ENCODE measurements at regions not wholly inside any gene's neighbourhood (a gene's known extent, or its start where the extent isn't known, plus 50 kb on each side); places are given as distances from the start of the nearest gene placed in this dataset.
A peak's percentile ranks its signal among the peaks of the same experiment; 100 is the strongest.

DNA sequence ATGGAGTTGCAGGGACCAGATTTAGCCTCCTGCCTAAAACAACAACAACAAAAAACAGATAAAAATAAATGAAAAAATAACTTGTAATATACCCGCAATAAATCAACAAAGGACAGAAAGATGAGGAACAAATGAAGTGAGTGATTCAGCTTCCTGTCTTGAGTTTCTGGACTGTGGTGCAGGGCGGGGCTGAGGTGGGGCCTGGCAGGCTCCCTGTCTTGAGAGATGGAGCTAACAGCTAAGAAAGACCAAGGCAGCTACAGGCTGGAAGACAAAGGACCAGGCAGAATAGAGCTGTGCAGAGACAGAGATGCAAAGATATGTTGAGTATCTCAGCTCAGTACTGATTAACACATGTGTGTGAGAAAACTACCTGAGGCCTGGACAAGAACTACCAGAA is 879.2 kb downstream of the AACS start:
- DNase-seq (ENCODE audit: low read depth in 4 of 4, low spot score in 2 of 4): no peak

DNA sequence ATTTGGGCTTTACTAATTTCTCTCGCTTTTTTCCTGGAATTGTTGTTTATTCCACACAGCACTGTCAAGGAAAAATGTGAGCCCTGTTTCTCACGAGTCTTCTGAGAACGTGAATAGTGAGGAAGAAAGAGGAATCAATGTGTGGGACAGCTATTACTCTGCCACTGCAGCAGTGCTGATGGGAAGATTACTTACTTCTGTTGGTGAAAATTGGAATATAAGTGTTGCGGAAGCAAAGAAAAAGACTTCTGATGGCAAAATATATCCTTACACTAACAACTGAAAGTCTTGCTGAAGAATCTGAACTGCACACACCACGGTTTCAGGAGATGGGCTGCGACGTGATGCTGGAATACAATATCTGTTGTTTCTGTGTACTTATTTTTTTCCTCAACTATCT is 884.2 kb downstream of the AACS start:
- DNase-seq (ENCODE audit: low read depth in 4 of 4, low spot score in 2 of 4): no peak

DNA sequence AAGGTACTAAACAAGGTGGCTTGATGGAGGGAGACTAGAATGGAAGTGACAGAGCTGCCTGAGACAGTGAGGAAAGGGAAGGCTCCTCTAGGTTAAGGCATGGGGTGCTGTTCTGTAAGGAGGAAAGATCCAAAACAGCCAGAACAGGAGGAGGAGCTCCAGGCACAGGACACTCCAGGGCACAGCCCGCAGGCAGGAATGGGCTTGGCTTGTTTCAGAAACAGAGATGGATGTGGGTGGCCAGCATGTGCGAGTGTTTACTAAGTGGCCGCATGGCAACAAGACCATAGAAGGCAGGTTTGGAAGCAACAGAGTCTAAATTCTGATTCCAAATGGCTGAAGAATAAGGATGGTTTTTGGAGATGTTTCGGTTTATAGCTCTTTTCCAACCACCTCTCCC is 889.1 kb downstream of the AACS start:
- DNase-seq (ENCODE audit: low read depth in 4 of 4, low spot score in 2 of 4): no peak

DNA sequence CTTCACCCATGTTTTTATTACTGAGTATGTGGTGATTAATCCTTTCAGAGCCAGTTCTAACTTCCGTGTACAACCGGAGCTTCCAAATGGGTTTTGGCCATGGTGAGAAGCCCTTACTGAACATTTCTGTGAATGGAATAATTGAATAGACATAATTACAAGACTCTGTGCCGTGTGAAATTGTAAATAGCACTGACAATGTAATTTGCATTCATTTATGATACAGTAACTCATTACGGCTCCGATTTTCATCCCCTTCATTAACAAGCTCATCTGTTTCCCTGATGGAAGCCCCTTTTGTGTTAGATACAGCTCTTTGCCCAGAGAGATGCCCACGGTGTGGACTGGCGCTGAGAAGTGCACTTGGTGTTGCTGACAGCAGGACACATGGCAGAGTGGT is 891.0 kb downstream of the AACS start:
- DNase-seq (ENCODE audit: low read depth in 4 of 4, low spot score in 2 of 4): no peak

- no peak for DNase-seq (ENCODE audit: low read depth in 4 of 4, low spot score in 2 of 4)
These were observed 901.4 kb downstream of the AACS start for GRCh38 chr12:125966641-125967040.

DNA sequence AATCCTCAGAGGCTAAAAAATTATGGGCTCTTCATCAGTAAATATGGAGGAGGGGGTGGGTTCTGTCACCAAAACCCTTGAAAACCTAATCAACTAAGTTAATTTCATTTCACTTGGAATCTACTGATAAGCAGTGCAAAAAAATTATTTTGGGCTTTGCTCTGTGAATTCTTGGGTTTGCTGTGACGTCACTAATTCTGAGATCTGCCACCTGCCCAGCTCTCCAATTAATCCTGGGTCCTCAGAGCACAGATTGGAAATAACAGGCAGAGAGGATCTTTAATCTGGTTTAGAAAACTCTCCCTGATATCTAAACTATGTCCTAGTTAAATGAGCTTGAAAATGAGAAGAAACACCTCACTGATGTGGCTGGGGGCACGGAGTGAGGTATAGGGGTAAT is 903.2 kb downstream of the AACS start:
- DNase-seq (ENCODE audit: low read depth in 4 of 4, low spot score in 2 of 4): no peak

DNA sequence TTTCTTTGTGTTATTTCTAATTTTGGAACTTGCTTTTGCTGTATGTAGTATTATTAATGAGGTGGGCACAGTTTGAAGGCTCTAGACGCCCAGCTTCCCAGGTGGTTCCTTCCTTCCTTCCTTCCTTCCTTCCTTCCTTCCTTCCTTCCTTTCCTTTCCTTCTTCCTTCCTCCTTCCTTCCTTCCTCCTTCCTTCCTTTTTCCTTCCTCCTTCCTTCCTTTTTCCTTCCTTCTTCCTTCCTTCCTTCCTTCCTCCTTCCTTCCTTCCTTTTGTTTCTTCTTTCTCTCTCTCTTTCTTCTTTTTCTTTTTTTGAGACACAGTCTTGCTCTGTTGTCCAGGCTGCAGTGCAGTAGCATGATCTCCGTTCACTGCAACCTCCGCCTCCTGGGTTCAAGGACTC is 906.7 kb downstream of the AACS start:
- no peak for DNase-seq (ENCODE audit: low read depth in 4 of 4, low spot score in 2 of 4)

- DNase-seq (ENCODE audit: low read depth in 4 of 4, low spot score in 2 of 4): no peak
These were observed 913.1 kb downstream of the AACS start for GRCh38 chr12:125978286-125978685.

GRCh38 chr12:125981610-125982253 is 916.5 kb downstream of the AACS start:
- no peak for DNase-seq (ENCODE audit: low read depth in 4 of 4, low spot score in 2 of 4)

DNA sequence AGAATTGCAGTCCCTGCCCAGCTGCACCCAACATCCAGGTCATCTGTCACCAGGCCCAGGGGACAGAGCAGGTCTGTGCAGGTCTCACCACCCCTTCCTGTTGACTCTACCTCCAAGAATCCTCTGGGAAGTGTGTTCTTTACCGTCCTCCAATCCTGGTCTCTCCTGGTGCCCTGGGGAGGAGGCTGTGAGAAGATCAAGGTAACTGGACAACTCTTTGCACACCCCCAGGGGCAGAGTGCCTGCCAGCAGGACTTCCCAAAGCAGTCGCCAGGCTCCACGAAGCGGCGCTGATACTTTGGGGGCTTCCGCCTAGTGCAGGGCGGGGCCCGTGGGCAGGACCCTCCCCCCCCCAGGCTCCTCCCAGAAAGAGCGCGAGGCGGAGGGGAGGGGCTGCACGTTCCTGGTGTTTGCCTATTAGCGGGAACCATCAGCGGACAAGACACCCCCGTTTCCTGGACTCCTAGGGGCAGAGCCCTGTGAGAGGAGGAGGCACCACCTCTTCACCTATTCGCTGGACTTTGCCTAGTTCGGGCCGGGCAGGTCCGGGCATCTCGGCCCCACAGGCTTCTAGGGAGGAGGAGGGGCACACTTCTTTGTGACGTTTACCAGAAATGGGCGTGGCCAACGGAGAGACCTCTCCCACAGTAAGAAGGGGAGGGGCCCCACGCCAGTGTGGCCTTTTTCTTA is 918.0 kb downstream of the AACS start:
- peak; percentile 74 to 86 (median 83) for DNase-seq (ENCODE audit: low read depth in 4 of 4, low spot score in 2 of 4)

- peak in 3 of 4 donors; percentile 6 to 19 (median 9) for DNase-seq (ENCODE audit: low read depth in 4 of 4, low spot score in 2 of 4)
These were observed 918.7 kb downstream of the AACS start for GRCh38 chr12:125983784-125984500.

- no peak for DNase-seq (ENCODE audit: low read depth in 4 of 4, low spot score in 2 of 4)
These were observed 923.3 kb downstream of the AACS start for GRCh38 chr12:125988545-125988944.

- no peak for DNase-seq (ENCODE audit: low read depth in 4 of 4, low spot score in 2 of 4)
These were observed 924.5 kb downstream of the AACS start for GRCh38 chr12:125989696-125990095.

DNA sequence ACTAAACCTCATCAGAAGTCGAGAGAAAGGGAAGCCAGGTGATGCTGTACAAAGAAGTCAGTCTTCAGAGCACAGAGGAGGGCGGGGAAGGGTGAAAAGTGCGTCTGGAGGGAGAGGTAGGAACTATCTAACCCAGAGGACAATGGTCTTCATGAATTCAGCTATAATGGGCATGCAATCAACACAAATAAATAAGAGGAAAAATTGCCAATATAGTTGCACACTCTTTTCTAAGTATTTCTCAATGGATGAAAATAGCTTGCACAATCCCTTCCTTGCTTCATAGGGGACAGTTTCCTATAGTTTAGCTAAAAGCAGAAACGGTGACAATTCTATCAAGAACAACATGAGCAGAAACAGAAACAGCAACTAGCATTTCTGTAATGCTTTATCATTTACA is 931.2 kb downstream of the AACS start:
- no peak for DNase-seq (ENCODE audit: low read depth in 4 of 4, low spot score in 2 of 4)

DNA sequence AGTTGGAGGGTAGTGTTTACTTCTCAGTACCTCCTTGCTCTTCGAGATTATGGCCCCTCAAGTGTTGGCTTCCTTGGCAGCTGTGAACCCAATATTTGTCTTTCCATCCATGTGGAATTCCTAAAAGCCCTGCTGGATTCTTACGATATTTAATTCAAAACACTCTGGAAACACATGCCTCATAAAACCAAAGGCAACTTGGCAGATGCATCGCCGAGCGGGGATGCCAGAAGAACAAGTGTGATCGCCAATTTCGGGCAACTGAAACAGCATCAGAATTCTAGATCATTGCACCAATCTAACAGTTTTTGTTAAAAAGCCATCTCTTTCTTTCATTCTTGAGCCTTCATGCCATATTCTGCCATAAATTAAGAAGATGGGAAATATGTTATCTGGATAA is 934.4 kb downstream of the AACS start:
- DNase-seq (ENCODE audit: low read depth in 4 of 4, low spot score in 2 of 4): no peak

- DNase-seq (ENCODE audit: low read depth in 4 of 4, low spot score in 2 of 4): no peak
These were observed 954.1 kb downstream of the AACS start for GRCh38 chr12:126019385-126019784.

GRCh38 chr12:126021675-126022074 is 956.4 kb downstream of the AACS start:
- DNase-seq (ENCODE audit: low read depth in 4 of 4, low spot score in 2 of 4): no peak

GRCh38 chr12:126027825-126028224 is 962.6 kb downstream of the AACS start:
- no peak for DNase-seq (ENCODE audit: low read depth in 4 of 4, low spot score in 2 of 4)

- no peak for DNase-seq (ENCODE audit: low read depth in 4 of 4, low spot score in 2 of 4)
These were observed 965.3 kb downstream of the AACS start for GRCh38 chr12:126030573-126030972.

DNA sequence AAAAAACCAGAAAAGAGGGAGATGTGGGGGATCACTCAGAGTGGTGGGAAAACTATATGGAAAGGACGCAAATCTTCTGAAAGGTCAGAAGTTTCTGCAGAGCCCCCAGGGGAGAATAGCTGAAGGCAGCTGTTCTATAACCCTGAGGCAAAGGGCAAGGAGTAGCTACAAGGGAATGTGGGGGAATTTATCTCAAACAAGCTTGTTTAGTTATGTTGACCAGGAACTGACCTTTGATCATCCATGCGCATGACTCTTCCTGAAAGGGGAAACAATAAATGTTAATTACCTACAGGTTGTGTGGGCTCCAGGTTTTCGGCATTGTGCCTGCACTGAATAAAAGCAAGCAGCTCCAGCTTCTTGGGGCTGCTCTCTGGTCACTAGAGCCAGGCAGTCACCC is 968.5 kb downstream of the AACS start:
- DNase-seq (ENCODE audit: low read depth in 4 of 4, low spot score in 2 of 4): no peak

GRCh38 chr12:126036348-126036747 is 971.1 kb downstream of the AACS start:
- no peak for DNase-seq (ENCODE audit: low read depth in 4 of 4, low spot score in 2 of 4)

- DNase-seq (ENCODE audit: low read depth in 4 of 4, low spot score in 2 of 4): no peak
These were observed 973.2 kb downstream of the AACS start for GRCh38 chr12:126038434-126038833.

Data from left renal cortex interstitium (tissue), 4 donors.